ENCODE measurements at regions not wholly inside any gene's neighbourhood (a gene's known extent, or its start where the extent isn't known, plus 50 kb on each side); places are given as distances from the start of the nearest gene placed in this dataset.

- Histone ChIP-seq H3K4me1 (ENCODE audit: control insufficient read depth, insufficient read depth, low read length) (no peaks in the 10 kb centered on the region), H3K4me3 (ENCODE audit: low read length) (no peak overlapping the region), H3K27ac (ENCODE audit: low read depth, low read length) (no peak overlapping the region), H3K9ac (ENCODE audit: extremely low read depth, low read length, poor library complexity, severe bottlenecking) (no peak overlapping the region), H3K9me3 (ENCODE audit: control insufficient read depth, low read length) (no peaks in the 10 kb centered on the region), H3K36me3 (ENCODE audit: control insufficient read depth, insufficient read depth, low read length) (no peaks in the 10 kb centered on the region), H3K27me3 (ENCODE audit: control insufficient read depth, insufficient read depth, low read length, poor library complexity, severe bottlenecking) (no peaks in the 10 kb centered on the region)
- no peak overlapping the region for H3K27ac Mint-ChIP-seq
- no peak overlapping the region for H3K4me3 Mint-ChIP-seq
- DNase-seq: no peak
- no peaks in the 10 kb centered on the region for H3K9me3 Mint-ChIP-seq
- no peaks in the 10 kb centered on the region for H3K4me1 Mint-ChIP-seq
- peak; percentile 42 for TF ChIP-seq CTCF (conservative IDR thresholded peaks at IDR 0.05)
- no peaks in the 10 kb centered on the region for H3K36me3 Mint-ChIP-seq (ENCODE audit: low read depth)
- WGBS, 2 experiments (ENCODE audit: insufficient coverage in 1 of 2, insufficient read length in 1 of 2): 61 to 100% methylated on average over 1 to 3 of the region's 3 CpGs
- H3K27me3 Mint-ChIP-seq (ENCODE audit: insufficient read depth): no peaks in the 10 kb centered on the region
Observed at GRCh38 chr6:119612176-119612891, 262.8 kb upstream of the MAN1A1 start.

DNA sequence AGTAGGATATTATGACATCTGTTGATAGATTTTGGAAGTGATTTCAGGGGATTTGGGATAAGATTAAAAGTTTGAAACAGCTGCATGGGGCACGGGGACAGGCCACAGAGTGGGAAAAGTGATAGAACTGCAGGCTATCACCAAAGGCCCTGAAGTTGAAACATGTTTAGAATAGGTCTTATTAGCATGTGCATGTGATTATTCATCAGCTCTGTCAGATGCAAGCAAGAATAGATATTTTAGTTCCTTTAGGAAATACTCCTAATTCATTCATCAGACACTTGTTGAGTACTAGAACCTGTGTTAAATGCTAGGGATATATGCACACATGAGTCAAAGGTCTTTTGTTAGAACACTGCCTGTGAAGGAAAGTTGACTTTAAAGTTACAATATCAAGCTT, 261.2 kb upstream of the MAN1A1 start:
- no peak for TF ChIP-seq CTCF (conservative IDR thresholded peaks at IDR 0.05)

GRCh38 chr6:119610265-119610664, 260.7 kb upstream of the MAN1A1 start:
- Histone ChIP-seq H3K9ac (ENCODE audit: extremely low read depth, low read length, poor library complexity, severe bottlenecking) (no peak overlapping the region), H3K27me3 (ENCODE audit: control insufficient read depth, insufficient read depth, low read length, poor library complexity, severe bottlenecking) (no peaks in the 10 kb centered on the region), H3K9me3 (ENCODE audit: control insufficient read depth, low read length) (no peaks in the 10 kb centered on the region), H3K27ac (ENCODE audit: low read depth, low read length) (no peak overlapping the region), H3K4me1 (ENCODE audit: control insufficient read depth, insufficient read depth, low read length) (no peaks in the 10 kb centered on the region), H3K36me3 (ENCODE audit: control insufficient read depth, insufficient read depth, low read length) (no peaks in the 10 kb centered on the region), H3K4me3 (ENCODE audit: low read length) (no peak overlapping the region)
- DNase-seq: no peak
- TF ChIP-seq CTCF (conservative IDR thresholded peaks at IDR 0.05): no peak
- H3K9me3 Mint-ChIP-seq: no peaks in the 10 kb centered on the region
- no peaks in the 10 kb centered on the region for H3K36me3 Mint-ChIP-seq (ENCODE audit: low read depth)
- H3K4me3 Mint-ChIP-seq: no peak overlapping the region
- no peaks in the 10 kb centered on the region for H3K4me1 Mint-ChIP-seq
- H3K27me3 Mint-ChIP-seq (ENCODE audit: insufficient read depth): no peaks in the 10 kb centered on the region
- H3K27ac Mint-ChIP-seq: no peak overlapping the region

More for the DNA sequence above, 261.2 kb upstream of the MAN1A1 start:
- Mint-ChIP-seq H3K4me1 (no peaks in the 10 kb centered on the region), H3K4me3 (no peak overlapping the region), H3K36me3 (ENCODE audit: low read depth) (no peaks in the 10 kb centered on the region), H3K27ac (no peak overlapping the region), H3K9me3 (no peaks in the 10 kb centered on the region), H3K27me3 (ENCODE audit: insufficient read depth) (no peaks in the 10 kb centered on the region)
- WGBS, 2 experiments (ENCODE audit: insufficient coverage in 1 of 2, insufficient read length in 1 of 2): 93 to 100% methylated on average over 1 of the region's 1 CpG
- H3K4me3 ChIP-seq (ENCODE audit: low read length): no peak overlapping the region
- no peaks in the 10 kb centered on the region for H3K4me1 ChIP-seq (ENCODE audit: control insufficient read depth, insufficient read depth, low read length)
- H3K27me3 ChIP-seq (ENCODE audit: control insufficient read depth, insufficient read depth, low read length, poor library complexity, severe bottlenecking): no peaks in the 10 kb centered on the region
- H3K36me3 ChIP-seq (ENCODE audit: control insufficient read depth, insufficient read depth, low read length): no peaks in the 10 kb centered on the region
- H3K9me3 ChIP-seq (ENCODE audit: control insufficient read depth, low read length): no peaks in the 10 kb centered on the region
- no peak overlapping the region for H3K27ac ChIP-seq (ENCODE audit: low read depth, low read length)
- no peak for DNase-seq
- no peak overlapping the region for H3K9ac ChIP-seq (ENCODE audit: extremely low read depth, low read length, poor library complexity, severe bottlenecking)
